IPS DF 19.7 (cell line): ENCODE measurements at regions not wholly inside any gene's neighbourhood (a gene's known extent, or its start where the extent isn't known, plus 50 kb on each side); places are given as distances from the start of the nearest gene placed in this dataset.
A peak's percentile ranks its signal among the peaks of the same experiment; 100 is the strongest.

Experiments
- DNase-seq: peaks from one replicate; pipeline ENCODE4 v3.0.0-alpha.2; 2013; ENCODE audit warnings: low read depth, low spot score

DNA sequence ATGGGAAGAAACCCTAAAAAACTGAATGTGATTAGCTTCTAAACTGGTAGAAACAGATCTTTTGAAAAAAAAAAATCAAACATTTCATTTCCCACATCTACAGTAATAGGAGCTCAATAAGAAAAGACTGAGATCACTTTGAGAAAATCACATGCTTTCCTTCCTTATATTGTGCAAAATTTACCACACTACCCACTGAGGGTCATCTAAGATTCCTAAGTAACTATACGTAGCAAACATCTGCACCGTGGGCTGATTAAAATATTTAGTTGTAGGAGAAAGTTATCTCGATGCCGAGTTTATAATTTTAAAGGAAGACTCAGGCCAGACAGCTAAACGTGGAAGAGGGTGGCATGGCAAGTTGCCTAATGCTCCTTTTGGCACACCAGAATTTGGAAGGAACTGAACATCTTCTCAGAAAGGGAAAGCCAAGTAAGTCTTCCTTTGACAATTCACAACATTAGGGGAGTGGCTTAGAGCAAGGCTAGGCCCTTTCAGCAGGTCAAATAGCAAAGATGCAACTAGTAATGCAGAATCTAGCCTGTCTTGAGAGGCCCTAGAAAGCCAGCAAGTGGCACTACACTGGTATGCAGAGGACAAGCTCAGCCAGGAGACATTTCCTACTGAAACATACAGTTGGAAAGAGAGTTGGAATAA, 128.0 kb downstream of the TMA16 start:
- DNase-seq, result no peak

DNA sequence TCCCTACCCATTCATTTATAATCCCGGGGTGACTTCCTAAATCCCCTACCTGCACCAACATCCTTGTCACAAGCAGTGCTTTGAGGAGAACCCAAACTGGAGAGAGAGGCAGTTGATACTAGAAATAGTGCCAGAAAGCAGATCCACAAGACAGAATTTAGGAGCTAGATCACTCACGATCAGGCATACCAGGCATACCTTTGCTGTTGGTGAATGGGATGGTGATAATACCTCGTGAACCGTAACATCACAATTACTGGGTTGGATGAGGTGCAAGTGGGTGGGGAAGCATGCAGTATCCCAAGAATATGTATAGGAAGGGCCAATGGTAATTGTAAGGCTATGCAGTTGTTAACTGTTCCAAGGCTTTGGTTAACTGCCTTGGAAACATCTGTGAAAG, 129.3 kb downstream of the TMA16 start:
- DNase-seq, result no peak

DNA sequence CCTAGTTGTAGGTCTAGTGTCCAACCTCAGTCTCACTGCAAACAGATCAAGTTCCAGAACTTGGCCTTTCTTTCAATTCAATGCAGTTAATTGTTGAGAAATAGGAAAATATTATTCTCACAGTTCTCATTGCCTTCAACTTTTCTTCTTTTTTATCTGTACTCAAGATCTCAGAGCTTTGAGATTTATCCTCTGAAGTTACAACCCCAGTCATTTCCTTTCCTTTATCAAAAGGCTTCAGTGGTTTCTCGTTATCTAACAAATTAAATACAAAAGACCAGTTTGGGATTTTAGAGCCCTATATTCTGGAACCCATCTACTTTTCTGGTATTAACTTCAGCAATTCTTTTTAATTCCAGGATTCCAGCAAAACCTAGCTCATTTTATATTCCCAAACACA, 130.2 kb downstream of the TMA16 start:
- no peak for DNase-seq

DNA sequence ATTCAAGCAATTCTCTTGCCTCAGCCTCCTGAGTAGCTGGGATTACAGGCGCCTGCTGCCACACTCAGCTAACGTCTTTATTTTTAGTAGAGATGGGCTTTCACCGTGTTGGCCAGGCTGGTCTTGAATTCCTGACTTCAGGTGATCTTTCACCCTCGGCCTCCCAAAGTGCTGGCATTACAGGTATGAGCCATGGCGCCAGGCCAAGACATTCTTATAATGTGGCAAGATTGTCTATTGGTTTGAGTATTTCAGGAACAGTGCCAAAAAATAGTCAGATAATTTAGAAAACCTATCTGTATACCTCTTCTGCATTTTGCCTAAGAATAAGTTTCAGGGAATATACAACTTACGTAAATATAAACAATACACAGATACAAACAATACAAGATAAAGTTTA, 136.8 kb downstream of the TMA16 start:
- DNase-seq, result no peak

DNA sequence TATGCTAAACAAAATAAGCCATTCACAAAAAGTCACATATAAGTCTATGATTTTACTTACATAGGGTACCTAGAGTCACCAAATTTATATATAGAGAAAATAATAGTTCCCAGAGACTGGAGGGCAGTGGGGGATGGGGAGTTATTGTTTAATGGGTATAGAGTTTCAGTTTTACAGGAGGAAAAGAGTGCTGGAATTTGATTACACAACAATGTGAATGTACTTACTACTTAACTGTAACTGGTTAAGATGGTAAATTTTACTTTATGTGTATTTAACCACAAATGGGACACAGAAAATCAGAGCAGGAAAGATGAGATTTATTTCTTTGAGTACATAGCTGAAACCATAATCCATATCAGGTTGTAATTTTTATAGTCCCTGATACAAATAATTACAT, 144.4 kb downstream of the TMA16 start:
- no peak for DNase-seq

DNA sequence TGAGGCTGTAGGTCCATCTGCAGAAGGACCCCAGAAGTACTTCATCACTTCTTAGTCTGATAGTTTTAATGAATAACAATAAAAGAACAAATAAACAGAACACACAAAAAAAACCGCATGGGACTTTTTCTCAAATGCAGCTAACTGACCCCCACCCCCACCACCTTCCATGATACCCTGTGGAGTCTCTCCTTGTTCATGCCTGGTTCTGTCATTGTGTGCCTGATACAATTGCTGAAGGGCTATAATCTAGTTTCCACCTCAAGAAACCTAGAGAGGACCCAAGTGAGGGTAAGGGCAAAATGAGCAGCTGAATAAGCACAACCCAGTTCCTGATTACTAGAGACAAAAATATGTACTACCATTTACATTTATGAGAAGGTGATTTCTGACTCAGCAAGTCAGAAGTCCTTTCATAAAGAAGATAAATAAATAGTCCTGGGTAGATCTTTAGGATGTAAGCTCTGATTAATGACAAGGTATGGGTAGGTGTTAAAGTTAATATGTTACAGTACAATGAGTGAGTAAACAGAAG, 155.1 kb downstream of the TMA16 start:
- DNase-seq, result no peak

DNA sequence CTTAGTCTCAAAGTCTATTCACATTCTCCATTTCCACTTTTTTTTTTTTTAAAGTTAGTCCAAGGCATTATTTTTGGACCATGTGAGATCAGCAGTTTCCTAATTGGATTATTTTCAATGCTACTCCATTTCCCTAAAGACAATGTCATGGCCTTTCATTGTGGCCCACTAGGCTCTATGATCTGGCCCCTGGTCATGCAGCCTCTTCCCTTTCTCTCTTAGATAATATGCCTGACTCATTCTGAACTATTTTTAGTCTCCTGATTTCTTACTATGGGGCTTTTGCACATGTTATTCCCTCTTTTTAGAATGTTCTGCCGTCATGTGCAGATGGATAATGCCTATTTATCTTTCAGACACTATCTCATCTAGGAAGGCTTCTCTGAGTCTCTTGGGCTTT, 157.3 kb downstream of the TMA16 start:
- DNase-seq, result no peak

DNA sequence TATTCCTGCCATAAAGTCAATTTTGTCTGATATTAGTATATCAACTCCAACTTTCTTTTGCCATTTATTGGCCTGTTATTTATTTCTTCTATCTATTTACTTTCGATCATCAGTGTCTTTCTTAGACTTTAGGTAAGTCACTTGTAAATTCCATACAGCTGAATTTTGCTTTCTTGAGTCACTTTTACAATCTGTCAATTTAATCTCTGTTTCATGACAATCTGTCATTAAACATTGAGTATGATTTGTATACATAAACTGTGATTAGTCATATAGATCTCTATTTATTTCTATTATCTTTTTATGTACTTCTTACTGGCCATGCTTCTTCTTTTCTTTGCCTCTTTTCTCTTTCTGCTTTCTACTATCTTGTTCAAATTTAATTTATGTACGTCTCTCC, 160.1 kb downstream of the TMA16 start:
- no peak for DNase-seq

DNA sequence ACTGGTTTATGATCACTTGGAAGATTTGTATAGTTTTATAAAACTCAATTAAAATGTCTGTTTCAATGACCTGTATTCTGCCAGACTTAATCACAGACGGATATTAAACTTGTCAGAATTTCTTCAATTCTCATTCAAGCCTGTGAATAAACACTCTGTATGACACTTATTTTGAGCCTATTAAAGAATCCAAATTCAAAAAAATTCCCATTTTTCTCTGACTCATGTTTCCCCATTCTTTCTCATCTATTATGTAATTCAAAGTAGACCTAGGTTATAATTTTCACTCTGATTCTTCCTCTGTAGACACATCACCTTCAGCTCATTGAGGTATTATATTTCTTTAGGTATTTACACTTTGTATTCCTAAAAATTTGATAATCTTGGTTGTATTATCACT, 166.1 kb downstream of the TMA16 start:
- no peak for DNase-seq

DNA sequence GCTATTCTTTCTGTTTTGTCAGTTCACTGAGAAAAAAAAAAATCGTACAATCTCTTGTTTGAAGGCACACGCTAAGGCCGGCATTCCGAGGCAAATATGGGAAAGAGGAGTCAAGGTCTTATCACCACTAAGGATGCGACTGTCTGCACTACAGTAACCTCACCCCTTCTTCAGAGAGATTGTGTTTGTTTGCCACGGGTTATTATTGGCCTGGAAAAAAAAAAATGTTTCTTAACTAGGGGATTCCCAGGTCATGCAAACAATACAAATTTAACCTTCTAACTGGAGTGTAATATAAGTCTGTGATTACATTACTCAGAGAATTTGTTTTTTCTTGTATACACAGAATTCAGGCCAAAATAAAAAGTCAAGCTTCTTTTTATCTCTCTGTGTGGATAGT, 168.3 kb downstream of the TMA16 start:
- DNase-seq, result no peak

DNA sequence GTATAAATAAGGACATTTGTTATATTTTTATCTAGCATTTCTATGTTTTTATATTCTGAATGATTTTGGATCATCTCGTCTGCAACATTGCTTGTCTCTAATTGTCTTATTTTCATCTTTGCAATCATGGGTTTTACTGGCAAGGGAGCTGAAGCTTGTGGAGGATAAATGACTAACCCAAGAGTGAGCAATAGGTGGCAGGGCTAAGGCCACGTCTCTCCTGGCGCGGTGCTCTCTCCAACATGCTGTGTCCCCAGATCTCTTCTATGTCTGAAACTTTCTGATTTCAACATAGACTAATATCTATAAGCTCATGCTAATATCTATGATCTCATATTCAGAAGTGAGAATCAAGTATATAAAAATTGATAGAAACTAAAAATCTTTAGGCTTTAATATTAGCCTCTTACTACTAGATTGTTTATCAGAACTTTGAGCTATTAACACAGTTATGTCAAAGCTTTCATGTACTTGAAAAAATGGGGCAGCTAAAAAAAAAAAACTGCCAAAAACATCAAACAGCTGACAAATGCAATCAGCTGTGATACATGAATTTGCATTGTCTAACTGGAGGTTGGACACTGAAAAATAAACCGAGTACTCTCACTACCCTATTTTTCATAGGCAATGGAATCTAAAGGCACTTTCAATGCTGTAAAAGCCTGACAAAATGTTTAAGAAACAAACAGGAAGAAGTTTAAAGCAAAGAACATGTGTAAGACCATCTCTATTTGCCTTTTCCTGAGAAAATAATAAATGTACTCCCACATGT, 169.2 kb downstream of the TMA16 start:
- DNase-seq, result no peak

DNA sequence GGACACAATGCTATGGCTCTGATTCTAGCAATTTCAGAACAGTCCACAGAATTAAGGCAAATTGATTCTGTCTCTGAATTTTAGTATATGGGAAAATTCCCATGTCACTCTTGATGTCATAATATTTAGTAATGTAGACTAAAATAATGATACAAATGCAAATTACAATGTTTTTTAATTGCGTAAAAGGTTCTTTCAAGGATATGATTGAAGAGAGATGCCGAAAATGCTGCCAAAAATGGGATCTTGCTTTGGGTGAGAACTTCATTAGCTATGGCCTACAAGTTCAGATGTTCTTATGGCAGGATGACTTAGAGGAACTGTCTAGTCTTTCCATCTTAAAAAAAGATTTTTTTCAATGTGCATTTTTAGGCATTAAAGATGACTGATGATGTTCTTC, 170.6 kb downstream of the TMA16 start:
- DNase-seq, result no peak

DNA sequence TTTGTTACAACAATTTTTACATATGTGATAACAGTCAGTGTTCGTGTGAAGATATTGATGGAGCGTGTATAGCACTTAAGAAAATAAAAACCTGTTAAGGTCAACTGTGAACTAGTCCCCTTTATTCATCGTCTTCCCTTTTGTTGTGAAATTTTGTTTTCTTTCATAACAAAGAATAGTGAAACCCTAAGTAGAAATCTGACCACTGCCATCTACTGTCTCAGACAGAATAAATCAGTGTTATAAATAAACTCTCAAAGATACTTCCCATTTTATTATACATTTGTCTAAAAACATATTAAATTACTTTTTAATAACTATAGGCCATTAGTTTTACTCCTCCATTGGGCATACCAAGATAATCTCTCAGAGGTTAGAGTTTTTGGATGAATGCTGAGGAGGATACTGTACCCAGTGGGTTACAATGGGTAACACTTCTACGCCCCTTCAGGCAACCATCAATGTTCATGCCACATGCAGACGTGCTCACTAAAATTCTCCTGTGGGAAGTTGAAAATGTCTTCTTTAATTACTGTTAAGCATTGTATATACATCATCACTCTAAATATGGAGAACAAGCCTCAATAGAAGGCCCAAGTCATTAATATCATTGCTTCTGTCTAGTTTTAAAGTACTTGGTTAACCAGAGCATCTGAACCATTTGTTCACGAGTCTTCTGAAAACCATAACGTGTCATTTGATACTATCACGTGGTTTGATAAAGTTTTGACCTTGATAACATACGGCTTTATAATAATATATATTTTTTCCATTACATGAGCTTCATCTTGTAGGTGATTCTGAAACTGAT, 171.2 kb downstream of the TMA16 start:
- DNase-seq, result no peak

DNA sequence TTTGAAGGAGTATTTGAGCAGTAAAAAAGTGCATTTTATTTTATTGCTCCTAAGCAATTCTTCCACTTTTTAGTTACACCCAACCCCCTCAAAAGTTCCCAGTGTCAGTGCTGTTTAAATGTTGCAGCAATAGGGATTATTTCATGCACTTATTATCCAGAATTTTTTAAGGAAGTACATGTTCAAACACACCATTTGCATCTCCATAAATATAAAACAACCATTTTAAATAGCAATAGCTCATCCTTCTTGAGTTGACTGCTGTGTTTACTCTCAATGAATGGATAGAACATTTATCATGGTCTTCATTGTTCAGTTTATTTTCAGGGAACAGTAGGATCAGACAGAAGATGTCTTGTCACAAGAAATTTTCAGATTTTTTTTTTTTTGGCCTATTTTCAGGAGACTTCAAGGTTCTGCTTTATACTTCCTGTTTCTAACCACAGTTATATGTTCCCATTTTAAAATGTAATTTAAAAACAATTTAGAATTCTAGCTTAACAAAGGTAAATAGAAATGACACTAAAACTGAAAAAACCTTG, 171.9 kb downstream of the TMA16 start:
- DNase-seq, result no peak

DNA sequence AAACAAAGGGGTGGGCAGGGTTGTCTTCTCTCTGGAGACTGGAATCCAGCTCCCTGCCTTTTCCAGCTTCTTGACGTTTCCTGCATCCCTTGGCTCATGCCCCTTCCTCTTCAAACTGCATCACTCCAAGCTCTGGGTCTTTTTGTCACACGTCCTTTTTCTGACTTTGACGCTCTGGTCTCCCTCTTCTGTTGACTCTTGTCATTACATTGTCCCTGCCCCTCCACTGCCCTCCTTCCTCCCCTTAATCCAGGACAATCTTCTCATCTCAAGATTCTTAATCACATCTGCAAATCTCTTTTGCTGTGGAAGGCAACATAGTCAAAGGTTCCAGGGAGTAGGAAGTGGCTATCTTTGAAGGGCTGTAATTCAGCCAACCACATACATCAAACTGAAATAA, 178.3 kb downstream of the TMA16 start:
- DNase-seq, result no peak

DNA sequence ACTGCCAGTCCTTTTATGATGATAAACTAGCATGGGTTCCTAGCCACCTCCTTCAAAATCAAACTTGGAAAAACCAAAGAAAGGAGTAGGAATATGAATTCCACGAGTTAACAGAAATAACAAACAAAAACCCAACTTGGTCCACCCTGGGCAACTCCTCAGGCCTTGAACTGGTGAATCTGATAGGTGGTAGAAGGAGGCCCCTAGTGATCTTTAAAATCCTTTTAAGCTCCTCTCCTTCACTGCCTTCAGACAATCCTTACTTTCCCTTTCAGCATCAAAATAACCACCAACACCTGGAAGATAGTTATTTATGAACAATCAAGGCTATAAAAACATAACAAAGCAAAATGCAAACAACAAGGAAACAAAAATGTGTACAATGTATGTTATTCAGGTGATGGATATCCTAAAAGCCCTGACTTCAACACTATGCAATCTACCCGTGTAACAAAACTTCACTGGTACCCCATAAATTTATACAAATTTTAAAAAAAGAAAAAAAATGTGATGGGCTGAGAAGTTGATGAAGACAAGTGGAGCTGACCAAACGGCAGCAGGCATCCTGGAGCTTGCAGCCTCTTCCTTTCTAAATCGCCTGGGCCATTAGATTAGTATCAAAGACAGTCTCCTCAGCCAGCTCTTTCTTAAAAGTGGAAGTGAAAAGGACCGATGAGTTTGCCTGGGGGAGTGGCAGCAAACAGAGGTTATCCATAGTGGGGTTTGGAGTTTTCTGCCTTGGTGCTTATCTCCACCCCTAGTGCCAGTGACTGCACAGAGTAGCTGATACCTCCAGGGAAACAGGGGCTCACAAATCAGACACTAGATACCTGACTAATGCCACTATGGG, 179.6 kb downstream of the TMA16 start:
- no peak for DNase-seq

DNA sequence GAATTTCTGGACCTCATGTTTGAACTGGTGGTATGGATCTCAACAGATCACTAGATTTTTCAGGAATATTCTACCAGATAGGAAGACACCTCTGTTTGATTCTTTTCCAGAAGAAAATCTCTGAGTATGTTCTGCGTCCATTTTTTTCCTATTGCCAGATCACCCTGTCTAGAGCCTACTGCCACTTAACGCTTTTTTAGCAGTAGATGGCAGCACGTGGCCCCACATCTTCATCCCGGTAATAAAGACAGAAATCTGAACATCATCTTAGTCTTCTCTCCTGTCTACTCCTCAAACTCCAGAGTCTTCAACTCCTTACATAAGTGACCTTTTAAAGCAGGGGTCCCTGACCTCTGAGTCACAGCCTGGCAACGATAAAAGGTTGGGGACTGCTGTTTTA, 184.7 kb downstream of the TMA16 start:
- no peak for DNase-seq

DNA sequence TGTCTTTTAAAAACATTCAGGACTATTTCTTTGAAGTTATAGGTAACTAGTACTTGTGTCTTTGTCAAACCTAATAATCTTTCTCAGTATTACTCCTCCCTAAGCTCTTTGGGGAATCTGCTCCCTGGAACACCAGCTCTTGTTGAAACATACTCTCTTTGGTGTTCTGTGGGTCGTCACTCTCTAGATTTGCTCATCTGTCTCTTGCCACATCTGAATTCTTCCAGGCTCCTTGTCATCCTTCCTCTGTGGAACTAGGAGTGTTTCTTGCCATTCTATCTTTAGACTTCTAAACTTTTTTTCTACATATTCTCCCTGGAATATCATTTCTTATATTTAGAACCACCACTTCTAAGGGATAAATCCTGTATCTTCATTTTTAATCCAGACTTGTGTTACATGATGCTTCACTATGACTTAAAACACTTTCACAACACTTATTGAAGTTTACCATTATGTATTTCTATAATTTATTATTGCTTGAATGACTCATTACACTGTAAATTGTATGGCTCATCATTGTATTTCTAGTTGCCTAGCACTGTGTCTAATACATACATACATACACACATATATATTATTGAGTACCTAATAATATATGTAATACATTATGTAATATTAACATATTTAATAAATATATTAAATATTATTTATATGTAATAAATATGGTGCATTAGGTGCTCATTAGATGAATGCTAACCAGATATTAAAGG, 186.1 kb downstream of the TMA16 start:
- no peak for DNase-seq

DNA sequence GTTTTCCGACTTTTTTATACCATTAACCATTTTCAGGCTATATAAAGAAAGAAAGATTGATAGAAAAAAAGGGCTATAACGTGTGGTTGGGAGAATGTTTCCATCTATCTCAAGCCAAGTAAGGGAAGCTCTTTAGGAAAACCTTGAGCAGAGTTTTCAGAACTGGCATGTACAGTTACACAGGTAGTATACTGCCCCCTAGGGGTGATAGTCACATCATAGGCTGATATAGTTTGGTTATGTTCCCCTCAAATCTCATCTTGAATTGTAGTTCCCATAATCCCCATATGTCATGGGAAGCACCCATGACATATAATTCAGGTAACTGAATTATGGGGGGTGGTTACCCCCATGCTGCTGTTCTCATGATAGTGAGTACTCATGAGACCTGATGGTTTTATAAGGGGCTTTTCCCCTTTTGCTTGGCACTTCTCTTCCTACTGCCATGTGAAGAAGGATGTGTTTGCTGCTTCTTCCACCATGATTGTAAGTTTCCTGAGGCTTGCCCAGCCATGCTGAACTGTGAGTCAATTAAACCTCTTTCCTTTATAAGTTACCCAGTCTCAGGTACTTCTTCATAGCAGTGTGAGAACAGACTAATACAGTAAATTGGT, 186.8 kb downstream of the TMA16 start:
- DNase-seq, result peak; percentile 30

DNA sequence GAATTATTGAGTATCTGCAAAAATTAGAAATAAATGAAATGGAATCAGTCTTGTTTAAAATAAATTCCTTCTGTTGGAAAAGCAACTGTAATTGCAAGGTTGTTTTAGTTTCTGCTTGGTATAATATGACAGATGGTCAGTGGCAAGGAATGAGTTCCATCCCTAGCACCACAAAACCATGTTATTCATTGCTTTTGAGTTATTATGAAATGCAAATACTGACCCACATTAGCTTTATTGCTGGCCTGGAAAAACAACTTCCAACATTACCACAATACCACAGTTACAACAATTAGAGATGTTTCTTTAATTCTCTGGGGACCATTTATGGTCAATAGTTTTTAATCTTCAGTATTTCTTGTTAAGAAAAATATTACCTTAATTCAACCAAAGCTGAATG, 194.4 kb downstream of the TMA16 start:
- no peak for DNase-seq
